Epithelial cell of esophagus (primary cell): ENCODE measurements at regions not wholly inside any gene's neighbourhood (a gene's known extent, or its start where the extent isn't known, plus 50 kb on each side); places are given as distances from the start of the nearest gene placed in this dataset.

ENCODE experiments used
- DNase-seq: peaks from one replicate; pipeline ENCODE4 v3.0.0; 2010; ENCODE audit warnings: low read depth
- H3K4me3 ChIP-seq: 2 replicates; pipeline ENCODE4 v1.5.1; 2011; ENCODE audit warnings: mild to moderate bottlenecking, low read length, control low read depth
- TF ChIP-seq, protein P1 (sequence below): IDR thresholded peaks from 2 replicates; pipeline ENCODE4 v1.5.1; 2011; ENCODE audit warnings: low read depth, mild to moderate bottlenecking, low read length, control low read depth, inconsistent platforms; ENCODE audit not compliant: insufficient read depth; ENCODE audit errors: missing control alignments

DNA sequence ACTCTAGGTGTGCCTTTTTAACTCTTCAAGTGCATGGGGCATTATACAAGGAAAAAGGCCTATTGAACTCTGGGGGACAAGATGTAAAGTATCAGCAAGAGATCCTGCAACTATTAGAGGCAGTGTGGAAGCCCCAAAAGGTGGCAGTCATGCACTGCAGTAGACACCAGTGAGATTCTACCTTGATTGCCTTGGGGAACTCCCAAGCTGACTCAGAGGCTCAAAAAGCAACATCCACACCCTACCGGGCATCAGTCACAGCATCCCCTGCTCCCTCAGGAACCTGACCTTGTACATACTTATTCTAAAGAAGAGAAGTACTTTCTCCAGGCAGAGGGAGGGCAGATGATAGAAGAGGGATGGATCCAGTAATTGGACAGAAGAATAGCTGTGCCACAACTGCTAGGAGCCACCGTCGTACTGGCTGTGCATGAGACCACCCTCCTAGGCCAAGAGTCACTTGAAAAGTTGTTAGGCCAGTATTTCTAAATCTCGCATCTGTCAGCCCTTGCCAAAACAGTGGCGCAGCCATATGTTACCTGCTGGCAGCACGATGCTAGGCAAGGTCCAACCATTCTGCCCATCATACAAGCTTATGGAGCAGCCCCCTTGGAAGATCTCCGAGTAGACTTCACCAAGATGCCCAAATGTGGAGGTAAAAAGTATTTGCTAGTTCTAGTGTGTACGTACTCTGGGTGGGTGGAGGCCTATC is 523.1 kb upstream of the FRG2C start:
- peak; percentile 10 for DNase-seq
- TF ChIP-seq, protein P1, sequence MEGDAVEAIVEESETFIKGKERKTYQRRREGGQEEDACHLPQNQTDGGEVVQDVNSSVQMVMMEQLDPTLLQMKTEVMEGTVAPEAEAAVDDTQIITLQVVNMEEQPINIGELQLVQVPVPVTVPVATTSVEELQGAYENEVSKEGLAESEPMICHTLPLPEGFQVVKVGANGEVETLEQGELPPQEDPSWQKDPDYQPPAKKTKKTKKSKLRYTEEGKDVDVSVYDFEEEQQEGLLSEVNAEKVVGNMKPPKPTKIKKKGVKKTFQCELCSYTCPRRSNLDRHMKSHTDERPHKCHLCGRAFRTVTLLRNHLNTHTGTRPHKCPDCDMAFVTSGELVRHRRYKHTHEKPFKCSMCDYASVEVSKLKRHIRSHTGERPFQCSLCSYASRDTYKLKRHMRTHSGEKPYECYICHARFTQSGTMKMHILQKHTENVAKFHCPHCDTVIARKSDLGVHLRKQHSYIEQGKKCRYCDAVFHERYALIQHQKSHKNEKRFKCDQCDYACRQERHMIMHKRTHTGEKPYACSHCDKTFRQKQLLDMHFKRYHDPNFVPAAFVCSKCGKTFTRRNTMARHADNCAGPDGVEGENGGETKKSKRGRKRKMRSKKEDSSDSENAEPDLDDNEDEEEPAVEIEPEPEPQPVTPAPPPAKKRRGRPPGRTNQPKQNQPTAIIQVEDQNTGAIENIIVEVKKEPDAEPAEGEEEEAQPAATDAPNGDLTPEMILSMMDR, result no peak

DNA sequence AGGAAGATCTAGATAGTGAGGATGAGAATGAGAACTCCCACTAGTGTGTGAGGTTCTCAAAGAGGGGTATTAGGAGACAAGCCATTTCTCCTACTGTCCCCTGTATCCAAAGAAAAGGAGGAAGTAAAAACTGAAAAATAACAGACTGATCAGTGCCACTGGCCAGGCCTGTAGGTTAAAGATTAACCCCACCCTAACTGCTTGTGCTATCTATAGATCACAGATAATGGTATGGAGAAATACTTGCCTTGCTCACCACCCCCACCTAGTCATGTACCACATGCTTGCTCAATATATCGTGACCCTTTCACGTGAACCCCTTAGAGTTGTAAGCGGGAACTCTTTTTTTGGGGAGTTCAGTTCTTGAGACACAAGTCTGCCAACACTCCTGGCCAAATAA is 519.7 kb upstream of the FRG2C start:
- DNase-seq, result no peak
- TF ChIP-seq, protein P1, result no peak
- H3K4me3 ChIP-seq, result no peak overlapping the region

More for the DNA sequence above, 523.1 kb upstream of the FRG2C start:
- no peak overlapping the region for H3K4me3 ChIP-seq

DNA sequence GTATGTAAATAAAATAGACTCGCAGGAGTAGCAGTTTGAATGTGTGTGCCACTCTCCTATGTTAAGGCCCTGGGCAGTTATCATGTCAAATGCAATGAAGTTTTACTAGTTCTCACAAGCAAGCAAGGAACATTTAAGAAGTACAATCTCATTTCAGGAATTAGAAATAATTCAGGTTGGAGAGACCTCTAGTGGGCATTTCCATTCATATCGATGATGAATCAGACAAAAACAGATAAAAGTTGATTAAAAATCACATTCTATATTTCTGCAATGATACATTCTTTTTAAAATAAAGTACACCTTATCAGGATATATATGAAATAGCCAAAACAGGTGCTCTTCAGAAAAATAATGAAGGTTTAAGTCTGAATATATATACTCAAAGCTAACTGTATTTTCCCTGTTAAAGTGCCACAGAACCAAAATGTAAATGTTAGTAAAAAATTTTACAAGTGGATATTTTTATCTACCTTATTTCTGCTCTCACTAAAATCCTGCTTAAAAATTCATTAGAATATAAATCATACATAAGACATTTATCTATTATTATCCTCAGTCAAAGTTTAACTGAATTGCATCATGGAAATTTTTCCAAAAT is 492.4 kb upstream of the FRG2C start:
- peak; percentile 25 for DNase-seq
- TF ChIP-seq, protein P1, result peak; percentile 33
- no peak overlapping the region for H3K4me3 ChIP-seq

DNA sequence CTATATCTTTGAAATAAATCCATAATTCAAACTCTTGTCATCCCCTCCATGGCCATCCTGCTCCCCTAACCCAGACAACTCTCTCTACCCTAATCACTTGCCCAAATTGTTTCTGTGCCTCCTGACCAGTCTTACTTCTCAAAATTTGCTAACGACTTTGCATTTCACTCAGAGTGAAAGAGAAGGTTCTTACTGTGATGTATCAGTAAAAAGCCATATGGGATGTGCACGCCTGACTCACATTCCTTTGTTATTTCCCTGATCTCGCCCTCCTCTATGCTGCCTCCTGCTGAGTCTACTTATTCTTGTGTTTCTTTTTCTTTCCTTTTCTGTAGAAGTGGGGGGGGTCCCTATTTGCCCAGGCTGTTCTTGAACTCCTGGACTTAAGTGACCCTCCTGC is 487.2 kb upstream of the FRG2C start:
- TF ChIP-seq, protein P1, result no peak
- no peak for DNase-seq
- H3K4me3 ChIP-seq, result no peak overlapping the region

GRCh38 chr3:75180235-75180944 is 483.7 kb upstream of the FRG2C start:
- no peak for DNase-seq
- no peak overlapping the region for H3K4me3 ChIP-seq
- TF ChIP-seq, protein P1, result no peak

DNA sequence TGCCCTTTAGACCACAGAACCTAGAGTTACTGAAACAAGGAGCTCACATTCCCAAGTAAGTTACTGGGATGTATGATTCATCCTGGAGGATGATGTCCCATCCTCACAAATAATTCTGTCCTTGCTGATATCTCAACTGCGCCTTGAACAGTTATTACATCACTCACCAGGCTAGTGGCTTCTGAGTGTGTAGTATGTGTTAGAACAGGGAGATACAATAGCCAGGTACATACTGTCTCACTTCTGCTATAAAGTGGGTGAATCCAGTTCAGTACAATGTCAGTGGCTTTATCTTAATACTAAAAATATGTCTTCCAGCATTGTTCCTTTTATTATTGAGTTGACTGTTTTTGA is 483.2 kb upstream of the FRG2C start:
- H3K4me3 ChIP-seq, result no peak overlapping the region
- TF ChIP-seq, protein P1, result no peak
- no peak for DNase-seq

GRCh38 chr3:75188962-75189361 is 475.2 kb upstream of the FRG2C start:
- TF ChIP-seq, protein P1, result no peak
- DNase-seq, result no peak
- H3K4me3 ChIP-seq, result no peak overlapping the region
